GM13976 (cell line): ENCODE measurements at regions not wholly inside any gene's neighbourhood (a gene's known extent, or its start where the extent isn't known, plus 50 kb on each side); places are given as distances from the start of the nearest gene placed in this dataset.

Experiments used
- DNase-seq: peaks from one replicate; pipeline ENCODE4 v3.0.0; 2012; ENCODE audit warnings: low spot score
- CTCF ChIP-seq: IDR thresholded peaks from 2 replicates; pipeline ENCODE4 v1.5.1; 2012; ENCODE audit warnings: borderline replicate concordance, mild to moderate bottlenecking; ENCODE audit not compliant: insufficient read depth; ENCODE audit errors: extremely low read depth, missing control alignments, control extremely low read depth
- in situ Hi-C: fragments of 300-500 bp; cut with MboI; formaldehyde crosslinking; loops from one replicate; pipeline ENCODE4 v1.12.0; 2022; ENCODE audit warnings: low sequenced_read_pairs, mixed read lengths, inconsistent platforms; ENCODE audit not compliant: unreplicated experiment

GRCh38 chr1:90779573-90779972, 62.5 kb upstream of the BARHL2 start:
- no peak for DNase-seq
- in situ Hi-C loops, result no loop called here
- no peak for TF ChIP-seq CTCF

GRCh38 chr1:90778486-90778885, 61.4 kb upstream of the BARHL2 start:
- no peak for TF ChIP-seq CTCF
- no peak for DNase-seq
- in situ Hi-C loops, result no loop called here

- in situ Hi-C loops, result no loop called here
- no peak for TF ChIP-seq CTCF
These were observed 56.7 kb upstream of the BARHL2 start for GRCh38 chr1:90773812-90774211.

GRCh38 chr1:90768826-90769225, 51.7 kb upstream of the BARHL2 start:
- no peak for DNase-seq
- in situ Hi-C loops, result no loop called here
- no peak for TF ChIP-seq CTCF

More at GRCh38 chr1:90773812-90774211, 56.7 kb upstream of the BARHL2 start:
- DNase-seq, result no peak

- in situ Hi-C loops, result no loop called here
- no peak for TF ChIP-seq CTCF
- no peak for DNase-seq
These were observed 51.0 kb upstream of the BARHL2 start for GRCh38 chr1:90768098-90768497.
